ENCODE measurements at regions not wholly inside any gene's neighbourhood (a gene's known extent, or its start where the extent isn't known, plus 50 kb on each side); places are given as distances from the start of the nearest gene placed in this dataset.

- Mint-ChIP-seq H3K27ac (no peak overlapping the region), H3K36me3 (ENCODE audit: low read depth) (no peaks in the 10 kb centered on the region), H3K4me3 (no peak overlapping the region), H3K4me1 (no peaks in the 10 kb centered on the region), H3K27me3 (no peaks in the 10 kb centered on the region)
- ATAC-seq: no peak
- no peak for DNase-seq
- no peaks in the 10 kb centered on the region for H3K9me3 ChIP-seq (ENCODE audit: control insufficient read depth, low read length, poor library complexity, severe bottlenecking)
Measured at GRCh38 chr3:89813500-89813899, 706.1 kb downstream of the EPHA3 start.

- no peaks in the 10 kb centered on the region for H3K36me3 Mint-ChIP-seq (ENCODE audit: low read depth)
- no peak overlapping the region for H3K27ac Mint-ChIP-seq
- H3K4me3 Mint-ChIP-seq: no peak overlapping the region
- H3K9me3 ChIP-seq (ENCODE audit: control insufficient read depth, low read length, poor library complexity, severe bottlenecking): no peaks in the 10 kb centered on the region
- no peaks in the 10 kb centered on the region for H3K27me3 Mint-ChIP-seq
- ATAC-seq: no peak
- DNase-seq: no peak
- H3K4me1 Mint-ChIP-seq: no peaks in the 10 kb centered on the region
Measured at GRCh38 chr3:89841041-89841440, 733.6 kb downstream of the EPHA3 start.

- no peaks in the 10 kb centered on the region for H3K9me3 ChIP-seq (ENCODE audit: control insufficient read depth, low read length, poor library complexity, severe bottlenecking)
- Mint-ChIP-seq H3K27me3 (no peaks in the 10 kb centered on the region), H3K4me1 (no peaks in the 10 kb centered on the region), H3K4me3 (no peak overlapping the region), H3K36me3 (ENCODE audit: low read depth) (no peaks in the 10 kb centered on the region), H3K27ac (no peak overlapping the region)
- DNase-seq: no peak
- no peak for ATAC-seq
Measured at GRCh38 chr3:89845053-89845452, 737.6 kb downstream of the EPHA3 start.

GRCh38 chr3:89847955-89848354 is 740.5 kb downstream of the EPHA3 start:
- H3K9me3 ChIP-seq (ENCODE audit: control insufficient read depth, low read length, poor library complexity, severe bottlenecking): no peaks in the 10 kb centered on the region
- no peaks in the 10 kb centered on the region for H3K36me3 Mint-ChIP-seq (ENCODE audit: low read depth)
- ATAC-seq: no peak
- H3K4me3 Mint-ChIP-seq: no peak overlapping the region
- DNase-seq: no peak
- no peaks in the 10 kb centered on the region for H3K27me3 Mint-ChIP-seq
- no peaks in the 10 kb centered on the region for H3K4me1 Mint-ChIP-seq
- no peak overlapping the region for H3K27ac Mint-ChIP-seq

- Mint-ChIP-seq H3K4me3 (no peak overlapping the region), H3K27me3 (no peaks in the 10 kb centered on the region), H3K36me3 (ENCODE audit: low read depth) (no peaks in the 10 kb centered on the region), H3K27ac (no peak overlapping the region), H3K4me1 (no peaks in the 10 kb centered on the region)
- DNase-seq: no peak
- ATAC-seq: no peak
- no peaks in the 10 kb centered on the region for H3K9me3 ChIP-seq (ENCODE audit: control insufficient read depth, low read length, poor library complexity, severe bottlenecking)
Measured at GRCh38 chr3:89851974-89852621, 744.7 kb downstream of the EPHA3 start.

GRCh38 chr3:89859757-89860156 is 752.3 kb downstream of the EPHA3 start:
- H3K9me3 ChIP-seq (ENCODE audit: control insufficient read depth, low read length, poor library complexity, severe bottlenecking): no peaks in the 10 kb centered on the region
- Mint-ChIP-seq H3K4me1 (no peaks in the 10 kb centered on the region), H3K27me3 (no peaks in the 10 kb centered on the region), H3K27ac (no peak overlapping the region), H3K36me3 (ENCODE audit: low read depth) (no peaks in the 10 kb centered on the region), H3K4me3 (no peak overlapping the region)
- DNase-seq (no peak), ATAC-seq (no peak)

GRCh38 chr3:89867286-89867685 is 759.9 kb downstream of the EPHA3 start:
- H3K27ac Mint-ChIP-seq: no peak overlapping the region
- H3K9me3 ChIP-seq (ENCODE audit: control insufficient read depth, low read length, poor library complexity, severe bottlenecking): no peaks in the 10 kb centered on the region
- H3K27me3 Mint-ChIP-seq: no peaks in the 10 kb centered on the region
- no peaks in the 10 kb centered on the region for H3K4me1 Mint-ChIP-seq
- no peak for DNase-seq
- ATAC-seq: no peak
- H3K4me3 Mint-ChIP-seq: no peak overlapping the region
- no peaks in the 10 kb centered on the region for H3K36me3 Mint-ChIP-seq (ENCODE audit: low read depth)

GRCh38 chr3:89876116-89876515 is 768.7 kb downstream of the EPHA3 start:
- H3K9me3 ChIP-seq (ENCODE audit: control insufficient read depth, low read length, poor library complexity, severe bottlenecking): no peaks in the 10 kb centered on the region
- ATAC-seq (no peak), DNase-seq (no peak)
- H3K4me3 Mint-ChIP-seq: no peak overlapping the region
- no peak overlapping the region for H3K27ac Mint-ChIP-seq
- H3K4me1 Mint-ChIP-seq: no peaks in the 10 kb centered on the region
- no peaks in the 10 kb centered on the region for H3K27me3 Mint-ChIP-seq
- H3K36me3 Mint-ChIP-seq (ENCODE audit: low read depth): no peaks in the 10 kb centered on the region

GRCh38 chr3:89877230-89877629 is 769.8 kb downstream of the EPHA3 start:
- H3K9me3 ChIP-seq (ENCODE audit: control insufficient read depth, low read length, poor library complexity, severe bottlenecking): no peaks in the 10 kb centered on the region
- H3K4me3 Mint-ChIP-seq: no peak overlapping the region
- DNase-seq (no peak), ATAC-seq (no peak)
- H3K27me3 Mint-ChIP-seq: no peaks in the 10 kb centered on the region
- no peaks in the 10 kb centered on the region for H3K36me3 Mint-ChIP-seq (ENCODE audit: low read depth)
- H3K27ac Mint-ChIP-seq: no peak overlapping the region
- H3K4me1 Mint-ChIP-seq: no peaks in the 10 kb centered on the region

- H3K36me3 Mint-ChIP-seq (ENCODE audit: low read depth): no peaks in the 10 kb centered on the region
Measured at GRCh38 chr3:89889386-89889785, 782.0 kb downstream of the EPHA3 start.

GRCh38 chr3:89908711-89909213 is 801.3 kb downstream of the EPHA3 start:
- Mint-ChIP-seq H3K36me3 (ENCODE audit: low read depth) (no peaks in the 10 kb centered on the region), H3K27ac (no peak overlapping the region)
- H3K9me3 ChIP-seq (ENCODE audit: control insufficient read depth, low read length, poor library complexity, severe bottlenecking): no peaks in the 10 kb centered on the region

More at GRCh38 chr3:89889386-89889785, 782.0 kb downstream of the EPHA3 start:
- ATAC-seq (no peak), DNase-seq (no peak)
- Mint-ChIP-seq H3K4me1 (no peaks in the 10 kb centered on the region), H3K4me3 (no peak overlapping the region), H3K27ac (no peak overlapping the region), H3K27me3 (no peaks in the 10 kb centered on the region)
- H3K9me3 ChIP-seq (ENCODE audit: control insufficient read depth, low read length, poor library complexity, severe bottlenecking): no peaks in the 10 kb centered on the region

GRCh38 chr3:89912031-89912430 is 804.6 kb downstream of the EPHA3 start:
- H3K36me3 Mint-ChIP-seq (ENCODE audit: low read depth): no peaks in the 10 kb centered on the region
- no peaks in the 10 kb centered on the region for H3K4me1 Mint-ChIP-seq
- H3K4me3 Mint-ChIP-seq: no peak overlapping the region
- H3K9me3 ChIP-seq (ENCODE audit: control insufficient read depth, low read length, poor library complexity, severe bottlenecking): no peaks in the 10 kb centered on the region
- DNase-seq: no peak
- no peak overlapping the region for H3K27ac Mint-ChIP-seq
- ATAC-seq: no peak
- H3K27me3 Mint-ChIP-seq: no peaks in the 10 kb centered on the region

More at GRCh38 chr3:89908711-89909213, 801.3 kb downstream of the EPHA3 start:
- Mint-ChIP-seq H3K4me3 (no peak overlapping the region), H3K27me3 (no peaks in the 10 kb centered on the region), H3K4me1 (no peaks in the 10 kb centered on the region)
- DNase-seq (no peak), ATAC-seq (no peak)

- H3K9me3 ChIP-seq (ENCODE audit: control insufficient read depth, low read length, poor library complexity, severe bottlenecking): no peaks in the 10 kb centered on the region
- H3K27me3 Mint-ChIP-seq: no peaks in the 10 kb centered on the region
- no peak overlapping the region for H3K27ac Mint-ChIP-seq
- no peaks in the 10 kb centered on the region for H3K36me3 Mint-ChIP-seq (ENCODE audit: low read depth)
- no peaks in the 10 kb centered on the region for H3K4me1 Mint-ChIP-seq
- DNase-seq (no peak), ATAC-seq (no peak)
- no peak overlapping the region for H3K4me3 Mint-ChIP-seq
Measured at GRCh38 chr3:89923921-89924610, 816.6 kb downstream of the EPHA3 start.

- no peak overlapping the region for H3K4me3 Mint-ChIP-seq
- H3K27ac Mint-ChIP-seq: no peak overlapping the region
- H3K4me1 Mint-ChIP-seq: no peaks in the 10 kb centered on the region
- ATAC-seq (no peak), DNase-seq (no peak)
- H3K27me3 Mint-ChIP-seq: no peaks in the 10 kb centered on the region
- no peaks in the 10 kb centered on the region for H3K9me3 ChIP-seq (ENCODE audit: control insufficient read depth, low read length, poor library complexity, severe bottlenecking)
- H3K36me3 Mint-ChIP-seq (ENCODE audit: low read depth): no peaks in the 10 kb centered on the region
Measured at GRCh38 chr3:89925976-89926375, 818.6 kb downstream of the EPHA3 start.

Measured in T-helper 17 cell (primary cell).